Fibroblast of lung (primary cell): ENCODE measurements at regions not wholly inside any gene's neighbourhood (a gene's known extent, or its start where the extent isn't known, plus 50 kb on each side); places are given as distances from the start of the nearest gene placed in this dataset.

ENCODE experiments used
- DNase-seq, 2 donors: peaks; one replicate each; pipeline versions ENCODE4 v3.0.0 to v3.0.0-alpha.2; 2010; ENCODE audit warnings: low read depth in 2 of 2
- H2AFZ ChIP-seq: 2 replicates; pipeline ENCODE4 v1.5.1; 2012; ENCODE audit warnings: low read length, control low read depth, inconsistent platforms
- H3K27ac ChIP-seq: 2 replicates; pipeline ENCODE4 v1.5.1; 2011; ENCODE audit warnings: low read length, control low read depth; ENCODE audit not compliant: insufficient read depth
- H3K27me3 ChIP-seq: 2 replicates; pipeline ENCODE4 v1.5.1; 2011; ENCODE audit warnings: mild to moderate bottlenecking, low read length; ENCODE audit not compliant: control insufficient read depth, insufficient read depth
- H3K36me3 ChIP-seq: 2 replicates; pipeline ENCODE4 v1.5.1; 2011; ENCODE audit warnings: low read length; ENCODE audit not compliant: control insufficient read depth, insufficient read depth
- H3K4me1 ChIP-seq: 2 replicates; pipeline ENCODE4 v1.5.1; 2011; ENCODE audit warnings: low read length; ENCODE audit not compliant: control insufficient read depth, insufficient read depth; ENCODE audit errors: extremely low read depth
- H3K4me2 ChIP-seq: 2 replicates; pipeline ENCODE4 v1.5.1; 2011; ENCODE audit warnings: low read length, control low read depth; ENCODE audit not compliant: insufficient read depth; ENCODE audit errors: extremely low read depth
- H3K4me3 ChIP-seq, 4 experiments: fragments of 200-600 bp in 1 of 4; sonication (generic) in 1 of 4; replicated peaks in 1 of 4; 2 replicates each; pipeline ENCODE4 v1.5.1; 2011 to 2016; ENCODE audit warnings: low read length in 4 of 4, low read depth in 3 of 4, mild to moderate bottlenecking in 3 of 4, control low read depth in 2 of 4, inconsistent platforms in 1 of 4, mixed read lengths in 1 of 4; ENCODE audit not compliant: insufficient read depth in 1 of 4; ENCODE audit errors: control extremely low read depth in 1 of 4
- H3K79me2 ChIP-seq: 2 replicates; pipeline ENCODE4 v1.5.1; 2012; ENCODE audit warnings: mild to moderate bottlenecking, low read length, inconsistent platforms; ENCODE audit not compliant: control insufficient read depth, insufficient read depth
- H3K9ac ChIP-seq: 2 replicates; pipeline ENCODE4 v1.5.1; 2011; ENCODE audit warnings: mild to moderate bottlenecking, low read length, control low read depth; ENCODE audit not compliant: insufficient read depth
- H3K9me3 ChIP-seq: 2 replicates; pipeline ENCODE4 v1.5.1; 2012; ENCODE audit warnings: low read depth, low read length; ENCODE audit not compliant: control insufficient read depth, insufficient read depth
- H4K20me1 ChIP-seq: 2 replicates; pipeline ENCODE4 v1.5.1; 2011; ENCODE audit warnings: low read length; ENCODE audit not compliant: control insufficient read depth, insufficient read depth; ENCODE audit errors: extremely low read depth
- EZH2 ChIP-seq: IDR thresholded peaks from 2 replicates; pipeline ENCODE4 v1.5.1; 2012; ENCODE audit warnings: low read length, control low read depth, mild to moderate bottlenecking; ENCODE audit errors: missing control alignments
- TF ChIP-seq, protein P1 (sequence below), 2 donors: IDR thresholded peaks in 1 of 2; conservative IDR thresholded peaks in 1 of 2; 1 replicate in 1 of 2; 2 replicates in 1 of 2; pipeline ENCODE4 v1.5.1; 2011 to 2012; ENCODE audit warnings: low read length in 2 of 2, control low read depth in 1 of 2, inconsistent platforms in 1 of 2, low read depth in 1 of 2, mild to moderate bottlenecking in 1 of 2

DNA sequence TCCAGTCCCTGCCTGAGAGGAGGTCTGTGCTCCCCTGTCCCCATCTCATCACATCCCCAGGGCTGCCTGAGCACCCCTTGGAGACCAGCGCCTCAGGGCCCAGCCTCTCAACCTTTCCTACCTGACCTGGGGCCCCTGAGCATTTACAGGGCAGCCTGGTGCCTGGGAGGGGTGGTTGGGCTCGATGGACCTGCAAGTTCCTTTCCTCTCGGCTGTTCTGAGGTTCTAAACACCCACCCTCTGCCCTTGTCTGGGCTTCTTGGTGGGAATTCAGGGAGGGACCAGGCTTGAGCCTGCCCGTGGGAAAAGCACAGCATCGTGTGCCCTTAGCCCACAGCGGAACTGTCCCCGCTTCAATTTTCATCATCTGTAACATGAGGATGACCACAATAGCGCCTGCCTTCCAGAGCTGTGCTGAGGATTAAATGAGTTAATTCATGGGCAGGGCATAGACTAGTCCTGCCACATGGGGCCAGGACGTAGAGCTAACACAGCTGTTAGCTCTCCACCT, 91.0 kb upstream of the SH3PXD2B start:
- H3K9ac ChIP-seq = no peak overlapping the region
- H3K27me3 ChIP-seq = peaks cover 4% of the 10 kb centered on the region
- no peak overlapping the region for H2AFZ ChIP-seq
- H4K20me1 ChIP-seq = no peaks in the 10 kb centered on the region
- no peak overlapping the region for H3K4me3 ChIP-seq
- no peaks in the 10 kb centered on the region for H3K79me2 ChIP-seq
- H3K9me3 ChIP-seq = no peaks in the 10 kb centered on the region
- no peak overlapping the region for H3K4me2 ChIP-seq
- H3K36me3 ChIP-seq = no peaks in the 10 kb centered on the region
- no peak for DNase-seq
- no peak overlapping the region for H3K27ac ChIP-seq
- no peaks in the 10 kb centered on the region for H3K4me1 ChIP-seq
- no peak for TF ChIP-seq EZH2
- TF ChIP-seq, protein P1, sequence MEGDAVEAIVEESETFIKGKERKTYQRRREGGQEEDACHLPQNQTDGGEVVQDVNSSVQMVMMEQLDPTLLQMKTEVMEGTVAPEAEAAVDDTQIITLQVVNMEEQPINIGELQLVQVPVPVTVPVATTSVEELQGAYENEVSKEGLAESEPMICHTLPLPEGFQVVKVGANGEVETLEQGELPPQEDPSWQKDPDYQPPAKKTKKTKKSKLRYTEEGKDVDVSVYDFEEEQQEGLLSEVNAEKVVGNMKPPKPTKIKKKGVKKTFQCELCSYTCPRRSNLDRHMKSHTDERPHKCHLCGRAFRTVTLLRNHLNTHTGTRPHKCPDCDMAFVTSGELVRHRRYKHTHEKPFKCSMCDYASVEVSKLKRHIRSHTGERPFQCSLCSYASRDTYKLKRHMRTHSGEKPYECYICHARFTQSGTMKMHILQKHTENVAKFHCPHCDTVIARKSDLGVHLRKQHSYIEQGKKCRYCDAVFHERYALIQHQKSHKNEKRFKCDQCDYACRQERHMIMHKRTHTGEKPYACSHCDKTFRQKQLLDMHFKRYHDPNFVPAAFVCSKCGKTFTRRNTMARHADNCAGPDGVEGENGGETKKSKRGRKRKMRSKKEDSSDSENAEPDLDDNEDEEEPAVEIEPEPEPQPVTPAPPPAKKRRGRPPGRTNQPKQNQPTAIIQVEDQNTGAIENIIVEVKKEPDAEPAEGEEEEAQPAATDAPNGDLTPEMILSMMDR (conservative IDR thresholded peaks at IDR 0.05 in 1 of 2, IDR thresholded peaks at IDR 0.05 in 1 of 2; ENCODE audit: low read depth in 1 of 2, low read length in 2 of 2) = no peak

DNA sequence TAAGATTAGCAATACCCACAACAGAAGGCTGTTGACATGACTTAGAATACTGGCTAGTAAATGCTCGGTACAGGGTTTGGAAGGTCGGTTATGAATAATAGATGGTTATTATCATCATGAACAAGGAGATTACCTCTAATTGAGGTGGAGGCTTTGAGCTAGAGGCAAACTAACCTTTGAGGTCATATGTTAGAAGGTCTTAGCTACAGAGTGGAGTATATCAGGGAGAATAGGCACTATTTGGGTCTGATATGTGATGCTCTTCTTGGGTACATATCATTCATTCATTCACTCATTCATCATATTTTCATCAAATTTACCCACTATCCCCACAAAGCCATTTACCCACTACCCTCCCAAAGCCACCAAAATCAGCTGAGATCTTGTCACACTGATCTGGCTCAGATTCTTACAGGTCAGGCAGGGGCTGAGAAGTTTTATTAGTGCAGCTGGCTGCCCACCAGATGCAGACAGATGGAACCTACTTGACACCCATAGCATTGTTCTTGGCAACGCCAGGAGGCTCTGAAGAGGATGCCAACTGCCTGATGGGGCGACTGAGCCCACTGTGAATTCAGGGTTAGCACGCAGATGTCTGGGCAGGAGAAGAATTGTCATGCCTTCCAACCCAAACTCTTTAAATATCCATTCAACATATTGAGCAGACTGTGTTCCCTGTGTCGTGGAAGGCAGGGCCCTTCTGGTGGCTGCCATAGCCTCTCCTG, 90.2 kb upstream of the SH3PXD2B start:
- H3K9me3 ChIP-seq = no peaks in the 10 kb centered on the region
- H3K79me2 ChIP-seq = no peaks in the 10 kb centered on the region
- no peak overlapping the region for H3K4me2 ChIP-seq
- H3K36me3 ChIP-seq = no peaks in the 10 kb centered on the region
- no peak overlapping the region for H2AFZ ChIP-seq
- H4K20me1 ChIP-seq = no peaks in the 10 kb centered on the region
- H3K4me1 ChIP-seq = no peaks in the 10 kb centered on the region
- TF ChIP-seq EZH2 = no peak
- DNase-seq = no peak
- no peak overlapping the region for H3K9ac ChIP-seq
- no peak overlapping the region for H3K4me3 ChIP-seq
- peaks cover 4% of the 10 kb centered on the region for H3K27me3 ChIP-seq
- no peak overlapping the region for H3K27ac ChIP-seq

DNA sequence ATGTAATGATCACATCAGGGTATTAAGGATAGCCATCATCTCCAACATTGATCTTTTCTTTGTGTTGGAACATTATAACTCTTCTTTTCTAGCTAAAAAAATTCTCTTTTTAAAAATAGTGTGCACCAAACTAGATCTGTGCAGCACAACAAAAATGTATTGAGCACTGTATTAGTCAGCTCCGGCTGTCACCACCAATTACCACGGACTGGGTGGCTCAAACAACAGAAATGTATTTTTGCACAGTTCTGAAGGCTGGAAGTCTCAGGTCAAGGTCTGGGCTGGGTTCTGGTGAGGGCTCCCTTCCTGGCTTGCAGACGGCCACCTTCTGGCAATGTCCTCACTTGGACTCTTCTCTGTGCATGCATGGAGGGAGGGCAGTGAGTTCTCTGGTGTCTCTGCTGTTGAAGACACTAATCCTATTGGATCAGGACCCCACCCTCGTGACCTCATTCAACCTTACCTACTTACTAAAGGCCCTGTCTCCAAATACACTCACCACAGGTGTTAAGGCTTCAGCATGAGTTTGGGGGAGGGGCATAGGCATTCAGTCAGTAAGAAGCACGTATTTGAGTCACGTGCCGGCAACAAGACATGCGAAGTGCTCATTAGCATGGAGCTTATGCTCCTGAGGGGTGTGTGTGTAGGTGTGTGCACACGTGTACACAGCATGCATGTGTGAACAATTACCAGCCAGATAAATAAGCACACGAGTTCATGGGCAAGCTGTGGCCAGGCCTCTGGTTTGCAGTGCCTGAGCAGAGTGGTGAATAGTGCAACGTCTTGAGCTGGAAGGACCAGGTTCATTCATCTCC, 89.4 kb upstream of the SH3PXD2B start:
- H3K9ac ChIP-seq = no peak overlapping the region
- H3K27me3 ChIP-seq = peaks cover 4% of the 10 kb centered on the region
- no peak overlapping the region for H2AFZ ChIP-seq
- H3K79me2 ChIP-seq = no peaks in the 10 kb centered on the region
- no peaks in the 10 kb centered on the region for H3K36me3 ChIP-seq
- H3K4me3 ChIP-seq = no peak overlapping the region
- TF ChIP-seq EZH2 = no peak
- TF ChIP-seq, protein P1 (conservative IDR thresholded peaks at IDR 0.05 in 1 of 2, IDR thresholded peaks at IDR 0.05 in 1 of 2; ENCODE audit: low read depth in 1 of 2, low read length in 2 of 2) = no peak
- no peak overlapping the region for H3K27ac ChIP-seq
- H3K4me1 ChIP-seq = no peaks in the 10 kb centered on the region
- DNase-seq = no peak
- H3K4me2 ChIP-seq = no peak overlapping the region
- H3K9me3 ChIP-seq = no peaks in the 10 kb centered on the region
- no peaks in the 10 kb centered on the region for H4K20me1 ChIP-seq
